B cell (primary cell): ENCODE measurements at regions not wholly inside any gene's neighbourhood (a gene's known extent, or its start where the extent isn't known, plus 50 kb on each side); places are given as distances from the start of the nearest gene placed in this dataset.

ENCODE experiments used
- EZH2 ChIP-seq: IDR thresholded peaks from 2 replicates; pipeline ENCODE4 v1.6.1; 2012; ENCODE audit warnings: borderline replicate concordance, low read depth, mild to moderate bottlenecking, moderate library complexity, low read length; ENCODE audit not compliant: insufficient read depth, poor library complexity, severe bottlenecking
- TF ChIP-seq, protein P1 (sequence below): fragments of 200-600 bp; IDR thresholded peaks from one replicate; pipeline ENCODE4 v1.8.0; 2022; ENCODE audit warnings: antibody characterized with exemption, mild to moderate bottlenecking

DNA sequence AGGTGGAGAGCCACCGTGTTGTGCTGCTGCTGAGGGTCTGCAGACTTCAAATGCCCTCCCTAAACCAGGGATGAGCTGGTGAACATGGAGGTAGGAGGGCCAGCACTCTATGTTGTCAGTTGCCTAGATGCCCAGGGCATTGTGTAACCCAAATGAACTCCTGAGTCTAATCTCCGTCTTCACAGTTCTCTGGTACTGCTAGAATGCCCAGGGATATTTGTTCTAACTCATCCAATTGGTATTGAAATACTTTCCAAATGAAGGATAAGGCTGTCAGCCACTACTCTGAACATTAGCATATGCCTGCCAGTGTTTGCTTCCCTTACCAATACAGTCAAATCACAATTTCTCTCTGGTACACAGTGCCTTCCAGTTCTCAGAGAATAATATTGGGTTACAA lies 492.6 kb downstream of the SLC4A3 start:
- TF ChIP-seq, protein P1, sequence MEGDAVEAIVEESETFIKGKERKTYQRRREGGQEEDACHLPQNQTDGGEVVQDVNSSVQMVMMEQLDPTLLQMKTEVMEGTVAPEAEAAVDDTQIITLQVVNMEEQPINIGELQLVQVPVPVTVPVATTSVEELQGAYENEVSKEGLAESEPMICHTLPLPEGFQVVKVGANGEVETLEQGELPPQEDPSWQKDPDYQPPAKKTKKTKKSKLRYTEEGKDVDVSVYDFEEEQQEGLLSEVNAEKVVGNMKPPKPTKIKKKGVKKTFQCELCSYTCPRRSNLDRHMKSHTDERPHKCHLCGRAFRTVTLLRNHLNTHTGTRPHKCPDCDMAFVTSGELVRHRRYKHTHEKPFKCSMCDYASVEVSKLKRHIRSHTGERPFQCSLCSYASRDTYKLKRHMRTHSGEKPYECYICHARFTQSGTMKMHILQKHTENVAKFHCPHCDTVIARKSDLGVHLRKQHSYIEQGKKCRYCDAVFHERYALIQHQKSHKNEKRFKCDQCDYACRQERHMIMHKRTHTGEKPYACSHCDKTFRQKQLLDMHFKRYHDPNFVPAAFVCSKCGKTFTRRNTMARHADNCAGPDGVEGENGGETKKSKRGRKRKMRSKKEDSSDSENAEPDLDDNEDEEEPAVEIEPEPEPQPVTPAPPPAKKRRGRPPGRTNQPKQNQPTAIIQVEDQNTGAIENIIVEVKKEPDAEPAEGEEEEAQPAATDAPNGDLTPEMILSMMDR: no peak
- no peak for TF ChIP-seq EZH2
